ENCODE measurements at regions not wholly inside any gene's neighbourhood (a gene's known extent, or its start where the extent isn't known, plus 50 kb on each side); places are given as distances from the start of the nearest gene placed in this dataset.

DNA sequence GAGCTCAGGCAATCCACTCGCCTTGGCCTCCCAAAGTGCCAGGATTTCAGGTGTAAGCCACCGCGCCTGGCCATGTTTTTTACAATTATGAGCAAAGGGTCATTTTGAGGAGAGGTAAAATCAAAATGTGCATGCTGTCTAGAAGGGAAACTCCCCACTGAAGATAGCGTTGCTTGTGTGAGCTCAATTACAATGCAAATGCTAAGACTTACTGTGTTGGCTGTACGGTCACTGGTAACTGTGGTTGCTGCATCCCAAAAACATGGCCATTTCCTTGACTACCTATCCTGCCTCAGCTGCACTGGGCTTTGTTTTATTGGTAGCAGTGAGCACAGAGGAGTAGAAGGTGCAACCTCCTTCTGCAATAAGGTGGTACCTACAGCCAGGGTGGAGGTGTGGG, 77.4 kb upstream of the SPATA31E1 start:
- no peak for TF ChIP-seq CTCF (optimal IDR thresholded peaks at IDR 0.05 in 1 of 3, IDR thresholded peaks at IDR 0.05 in 1 of 3, conservative IDR thresholded peaks at IDR 0.05 in 1 of 3; ENCODE audit: extremely low read depth in 1 of 3, insufficient read depth in 2 of 3, low read length in 3 of 3)
- TF ChIP-seq EZH2 (IDR thresholded peaks at IDR 0.05; ENCODE audit: low read length), result no peak
